HepG2 (cell line): ENCODE measurements at regions not wholly inside any gene's neighbourhood (a gene's known extent, or its start where the extent isn't known, plus 50 kb on each side); places are given as distances from the start of the nearest gene placed in this dataset.

Source experiments
- EZH2 ChIP-seq: conservative IDR thresholded peaks from 2 replicates; pipeline ENCODE4 v1.6.1; 2012; ENCODE audit warnings: mild to moderate bottlenecking, low read depth, low read length, moderate library complexity
- KDM4B ChIP-seq: sonication (generic); formaldehyde crosslinking; IDR thresholded peaks from 2 replicates; pipeline ENCODE4 v1.4.0; 2020; ENCODE audit warnings: missing genetic modification reagents
- PHB2 ChIP-seq: fragments of 450-650 bp; IDR thresholded peaks from 2 replicates; pipeline ENCODE4 v1.6.1; 2018; ENCODE audit not compliant: partially characterized antibody
- POLR2A ChIP-seq, 2 experiments: IDR thresholded peaks; 2 replicates each; pipeline ENCODE4 v1.6.1; 2011; ENCODE audit warnings: low read depth in 2 of 2, low read length in 2 of 2, mild to moderate bottlenecking in 1 of 2, moderate library complexity in 1 of 2; ENCODE audit not compliant: insufficient read depth in 1 of 2
- RAD21 ChIP-seq: fragments of 450-650 bp; formaldehyde crosslinking; IDR thresholded peaks from 2 replicates; pipeline ENCODE4 v1.5.0; 2020; ENCODE audit warnings: mild to moderate bottlenecking
- SMARCE1 ChIP-seq: fragments of 450-650 bp; IDR thresholded peaks from 2 replicates; pipeline ENCODE4 v1.6.1; 2017; ENCODE audit warnings: borderline replicate concordance
- ZNF225 ChIP-seq: sonication (generic); formaldehyde crosslinking; IDR thresholded peaks from 2 replicates; pipeline ENCODE4 v1.4.0; 2020; ENCODE audit warnings: mild to moderate bottlenecking, missing genetic modification reagents

- no peak for TF ChIP-seq EZH2
- TF ChIP-seq ZNF225 (CRISPR knock-in tag): no peak
- no peak for TF ChIP-seq SMARCE1
- no peak for TF ChIP-seq PHB2
- no peak for TF ChIP-seq RAD21 (CRISPR knock-in tag)
- TF ChIP-seq KDM4B (CRISPR knock-in tag): no peak
- no peak for TF ChIP-seq POLR2A (IDR thresholded peaks at IDR 0.05; ENCODE audit: insufficient read depth in 1 of 2, low read depth in 2 of 2, low read length in 2 of 2)
Observed at GRCh38 chr12:58086006-58086405, 144.6 kb downstream of the ATP23 start.
